Endothelial cell of umbilical vein (primary cell): ENCODE measurements at regions not wholly inside any gene's neighbourhood (a gene's known extent, or its start where the extent isn't known, plus 50 kb on each side); places are given as distances from the start of the nearest gene placed in this dataset.
"Not testable (repeated sequence)": the region's sequence is repeated elsewhere in the genome, so short reads cannot be mapped to it uniquely, and the experiment has no call there.

Experiments used
- BruUV-seq: library from RNA; stranded (reverse); fragments of 400-500 nt; replicated peaks from 2 replicates; lab custom pipeline; 2021; lab: Mats Ljungman, UMichigan
- CTCF ChIA-PET: fragments of 300-600, 350-600 bp; sonication (Branson Sonifier 250); formaldehyde crosslinking; loops from one replicate; lab custom pipeline; 2021; ENCODE audit warnings: antibody characterized with exemption, inconsistent platforms; lab: Charles Lee
- POLR2A ChIA-PET: fragments of 300-600, 350-600 bp; sonication (Branson Sonifier 250); formaldehyde crosslinking; loops from one replicate; lab custom pipeline; 2021; ENCODE audit warnings: antibody characterized with exemption, inconsistent platforms; lab: Charles Lee
- DNase-seq: peaks from one replicate; pipeline ENCODE4 v3.0.0-alpha.2; 2011; ENCODE audit warnings: low read depth, low spot score
- FAIRE-seq: peaks from 2 replicates; lab custom pipeline; 2011; peaks lifted over from hg19 to GRCh38; lab: Jason Lieb, UNC
- H2AFZ ChIP-seq: 2 replicates; pipeline ENCODE4 v1.6.0; 2012; ENCODE audit warnings: low read depth, low read length, control low read depth, inconsistent platforms
- H3K27ac ChIP-seq: 2 replicates; pipeline ENCODE4 v1.5.1; 2011; ENCODE audit warnings: low read depth, mild to moderate bottlenecking, control low read depth, low read length, moderate library complexity; ENCODE audit not compliant: insufficient read depth
- H3K27me3 ChIP-seq, 2 experiments: 2 replicates each; pipeline versions ENCODE4 v1.6.0 to v1.6.1; 2011; ENCODE audit warnings: low read length in 2 of 2, mixed read lengths in 1 of 2; ENCODE audit not compliant: control insufficient read depth in 2 of 2, insufficient read depth in 2 of 2
- H3K36me3 ChIP-seq, 2 experiments: 2 replicates in 1 of 2; 3 replicates in 1 of 2; pipeline ENCODE4 v1.5.1; 2011; ENCODE audit warnings: low read length in 2 of 2, mild to moderate bottlenecking in 1 of 2, moderate library complexity in 1 of 2; ENCODE audit not compliant: control insufficient read depth in 2 of 2, insufficient read depth in 2 of 2; ENCODE audit errors: extremely low read depth in 1 of 2
- H3K4me1 ChIP-seq: 3 replicates; pipeline ENCODE4 v1.5.1; 2011; ENCODE audit warnings: mild to moderate bottlenecking, low read length; ENCODE audit not compliant: control insufficient read depth, insufficient read depth; ENCODE audit errors: extremely low read depth
- H3K4me2 ChIP-seq: 2 replicates; pipeline ENCODE4 v1.6.1; 2011; ENCODE audit warnings: low read length, control low read depth, mixed read lengths; ENCODE audit not compliant: insufficient read depth
- H3K4me3 ChIP-seq, 3 experiments: fragments of 200-600 bp in 1 of 3; sonication (generic), shearing (Covaris generic) in 1 of 3; replicated peaks in 1 of 3; 2 replicates each; pipeline ENCODE4 v1.5.1; 2011 to 2016; ENCODE audit warnings: control low read depth in 3 of 3, low read length in 3 of 3, mild to moderate bottlenecking in 2 of 3, inconsistent platforms in 1 of 3, low read depth in 1 of 3, moderate library complexity in 1 of 3; ENCODE audit not compliant: insufficient read depth in 1 of 3
- H3K79me2 ChIP-seq: 2 replicates; pipeline ENCODE4 v1.6.0; 2012; ENCODE audit warnings: low read length, inconsistent platforms; ENCODE audit not compliant: control insufficient read depth, insufficient read depth
- H3K9ac ChIP-seq: replicated peaks from 2 replicates; pipeline ENCODE3; 2011; ENCODE audit warnings: low read length, control low read depth; ENCODE audit not compliant: insufficient read depth; ENCODE audit errors: extremely low read depth
- H3K9me1 ChIP-seq: replicated peaks from 3 replicates; pipeline ENCODE4 v1.6.0; 2011; ENCODE audit warnings: mild to moderate bottlenecking, low read length; ENCODE audit not compliant: control insufficient read depth, insufficient read depth; ENCODE audit errors: extremely low read depth
- H3K9me3 ChIP-seq: replicated peaks from 2 replicates; pipeline ENCODE4 v1.5.1; 2012; ENCODE audit warnings: low read length, inconsistent platforms; ENCODE audit not compliant: control insufficient read depth, insufficient read depth
- H4K20me1 ChIP-seq: replicated peaks from 2 replicates; pipeline ENCODE3; 2011; ENCODE audit warnings: mild to moderate bottlenecking, low read length; ENCODE audit not compliant: control insufficient read depth, insufficient read depth; ENCODE audit errors: extremely low read depth
- EZH2 ChIP-seq: IDR thresholded peaks from 2 replicates; pipeline ENCODE4 v1.6.1; 2012; ENCODE audit warnings: borderline replicate concordance, low read depth, mild to moderate bottlenecking, moderate library complexity, low read length, inconsistent platforms; ENCODE audit not compliant: severe bottlenecking
- FOS ChIP-seq: IDR thresholded peaks from 2 replicates; pipeline ENCODE4 v1.6.1; 2011; ENCODE audit warnings: mild to moderate bottlenecking, low read length, moderate library complexity, borderline replicate concordance; ENCODE audit not compliant: insufficient read depth
- GATA2 ChIP-seq: IDR thresholded peaks from 2 replicates; pipeline ENCODE4 v1.7.0; 2011; ENCODE audit warnings: low read depth, mild to moderate bottlenecking, moderate library complexity, mixed read lengths, low read length; ENCODE audit not compliant: insufficient read length, insufficient read depth
- JUN ChIP-seq: IDR thresholded peaks from 2 replicates; pipeline ENCODE4 v1.6.1; 2011; ENCODE audit warnings: borderline replicate concordance, low read depth; ENCODE audit not compliant: insufficient read length, insufficient read depth
- MYC ChIP-seq: IDR thresholded peaks from one replicate; pipeline ENCODE4 v1.6.1; 2011; ENCODE audit warnings: mild to moderate bottlenecking, low read depth, low read length
- POLR2A ChIP-seq: IDR thresholded peaks from 2 replicates; pipeline ENCODE4 v1.6.1; 2012; ENCODE audit warnings: low read depth, mild to moderate bottlenecking, control low read depth, low read length
- POLR2AphosphoS5 ChIP-seq: IDR thresholded peaks from 2 replicates; pipeline ENCODE4 v1.6.1; 2012; ENCODE audit warnings: low read depth, mild to moderate bottlenecking, control low read depth, low read length, moderate library complexity; ENCODE audit not compliant: insufficient read depth
- dilution Hi-C: fragments of 300-500 bp; cut with MboI; formaldehyde crosslinking; loops from one replicate; pipeline ENCODE4 v1.15.0; 2019; ENCODE audit warnings: low sequenced_read_pairs; ENCODE audit not compliant: extremely low pct_ligation_motif_present
- intact Hi-C: fragments of 100-400 bp; cut with micrococcal nuclease; formaldehyde crosslinking; loops from one replicate; pipeline ENCODE4 v1.10.0; 2022
- TF ChIP-seq, protein P1 (sequence below): IDR thresholded peaks from 2 replicates; pipeline ENCODE4 v1.6.1; 2011; ENCODE audit not compliant: insufficient read depth, insufficient read length
- TF ChIP-seq, protein P2 (sequence below), 2 donors: IDR thresholded peaks; 1 replicate in 1 of 2; 2 replicates in 1 of 2; pipeline ENCODE4 v1.5.1; 2011; ENCODE audit warnings: low read length in 2 of 2, mild to moderate bottlenecking in 2 of 2, moderate library complexity in 2 of 2, control low read depth in 1 of 2, inconsistent platforms in 1 of 2, low read depth in 1 of 2; ENCODE audit not compliant: insufficient read depth in 1 of 2; ENCODE audit errors: extremely low read depth in 1 of 2

DNA sequence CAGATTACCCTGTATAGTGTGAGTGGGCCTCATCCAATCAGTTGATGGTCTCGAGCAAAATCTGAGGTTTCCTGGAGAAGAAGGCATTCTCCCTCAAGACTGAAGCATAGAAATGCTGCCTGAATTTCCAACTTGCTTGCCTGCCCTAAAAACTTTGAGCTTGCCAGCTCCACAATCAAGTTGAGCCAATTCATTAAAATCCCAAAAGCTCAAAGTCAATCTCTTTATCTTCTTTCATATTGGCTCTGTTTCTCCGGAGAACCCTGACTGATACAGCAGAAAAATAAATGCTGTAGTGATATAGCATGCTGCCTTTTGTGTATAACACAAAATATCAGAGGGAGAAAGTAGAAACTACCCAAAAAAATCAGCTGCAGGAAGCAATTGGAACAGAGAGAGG is 72.5 kb upstream of the NMUR2 start:
- no peak for FAIRE-seq
- CTCF ChIA-PET, result no interaction called here

DNA sequence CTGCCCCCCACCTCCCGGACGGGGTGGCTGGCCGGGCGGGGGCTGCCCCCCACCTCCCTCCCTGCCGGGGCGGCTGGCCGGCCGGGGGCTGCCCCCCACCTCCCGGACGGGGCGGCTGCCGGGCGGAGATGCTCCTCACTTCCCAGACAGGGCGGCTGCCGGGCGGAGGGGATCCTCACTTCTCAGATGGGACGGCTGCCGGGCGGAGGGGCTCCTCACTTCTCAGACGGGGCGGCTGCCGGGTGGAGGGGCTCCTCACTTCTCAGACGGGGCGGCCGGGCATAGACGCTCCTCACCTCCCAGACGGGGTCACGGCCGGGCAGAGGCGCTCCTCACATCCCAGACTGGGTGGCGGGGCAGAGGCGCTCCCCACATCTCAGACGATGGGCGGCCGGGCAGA is 74.8 kb upstream of the NMUR2 start:
- FAIRE-seq, POLR2A ChIA-PET, H3K9me1 ChIP-seq, H3K4me1 ChIP-seq, H2AFZ ChIP-seq, H3K27me3 ChIP-seq, DNase-seq, H3K27ac ChIP-seq, H3K9me3 ChIP-seq, H3K4me2 ChIP-seq, H3K9ac ChIP-seq, H3K4me3 ChIP-seq, intact Hi-C loops, CTCF ChIA-PET, H4K20me1 ChIP-seq, BruUV-seq, H3K79me2 ChIP-seq, H3K36me3 ChIP-seq, dilution Hi-C loops: not testable (repeated sequence)

More for the DNA sequence above, 72.5 kb upstream of the NMUR2 start:
- TF ChIP-seq, protein P1, sequence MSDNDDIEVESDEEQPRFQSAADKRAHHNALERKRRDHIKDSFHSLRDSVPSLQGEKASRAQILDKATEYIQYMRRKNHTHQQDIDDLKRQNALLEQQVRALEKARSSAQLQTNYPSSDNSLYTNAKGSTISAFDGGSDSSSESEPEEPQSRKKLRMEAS, result no peak
- no peak for TF ChIP-seq EZH2
- TF ChIP-seq POLR2AphosphoS5, result no peak
- no peak for TF ChIP-seq GATA2
- no peak for TF ChIP-seq JUN
- no peak for TF ChIP-seq POLR2A
- no peak for TF ChIP-seq FOS
- TF ChIP-seq, protein P2, sequence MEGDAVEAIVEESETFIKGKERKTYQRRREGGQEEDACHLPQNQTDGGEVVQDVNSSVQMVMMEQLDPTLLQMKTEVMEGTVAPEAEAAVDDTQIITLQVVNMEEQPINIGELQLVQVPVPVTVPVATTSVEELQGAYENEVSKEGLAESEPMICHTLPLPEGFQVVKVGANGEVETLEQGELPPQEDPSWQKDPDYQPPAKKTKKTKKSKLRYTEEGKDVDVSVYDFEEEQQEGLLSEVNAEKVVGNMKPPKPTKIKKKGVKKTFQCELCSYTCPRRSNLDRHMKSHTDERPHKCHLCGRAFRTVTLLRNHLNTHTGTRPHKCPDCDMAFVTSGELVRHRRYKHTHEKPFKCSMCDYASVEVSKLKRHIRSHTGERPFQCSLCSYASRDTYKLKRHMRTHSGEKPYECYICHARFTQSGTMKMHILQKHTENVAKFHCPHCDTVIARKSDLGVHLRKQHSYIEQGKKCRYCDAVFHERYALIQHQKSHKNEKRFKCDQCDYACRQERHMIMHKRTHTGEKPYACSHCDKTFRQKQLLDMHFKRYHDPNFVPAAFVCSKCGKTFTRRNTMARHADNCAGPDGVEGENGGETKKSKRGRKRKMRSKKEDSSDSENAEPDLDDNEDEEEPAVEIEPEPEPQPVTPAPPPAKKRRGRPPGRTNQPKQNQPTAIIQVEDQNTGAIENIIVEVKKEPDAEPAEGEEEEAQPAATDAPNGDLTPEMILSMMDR (IDR thresholded peaks at IDR 0.05; ENCODE audit: extremely low read depth in 1 of 2, insufficient read depth in 1 of 2, low read depth in 1 of 2, low read length in 2 of 2), result no peak
- TF ChIP-seq MYC, result no peak
- H2AFZ ChIP-seq, result no peak overlapping the region
- H3K27ac ChIP-seq, result no peak overlapping the region
- no peak for DNase-seq
- H3K79me2 ChIP-seq, result no peaks in the 10 kb centered on the region
- intact Hi-C loops (no loop called here), dilution Hi-C loops (no loop called here)
- H3K9me3 ChIP-seq, result no peaks in the 10 kb centered on the region
- POLR2A ChIA-PET, result no interaction called here
- H3K4me2 ChIP-seq, result no peak overlapping the region
- no peaks in the 10 kb centered on the region for H3K27me3 ChIP-seq
- no peak overlapping the region for H3K4me3 ChIP-seq
- H3K4me1 ChIP-seq, result no peaks in the 10 kb centered on the region
- no TSS peak for BruUV-seq
- H3K36me3 ChIP-seq, result no peaks in the 10 kb centered on the region
- no peaks in the 10 kb centered on the region for H3K9me1 ChIP-seq
- no peak overlapping the region for H3K9ac ChIP-seq
- H4K20me1 ChIP-seq, result no peaks in the 10 kb centered on the region

DNA sequence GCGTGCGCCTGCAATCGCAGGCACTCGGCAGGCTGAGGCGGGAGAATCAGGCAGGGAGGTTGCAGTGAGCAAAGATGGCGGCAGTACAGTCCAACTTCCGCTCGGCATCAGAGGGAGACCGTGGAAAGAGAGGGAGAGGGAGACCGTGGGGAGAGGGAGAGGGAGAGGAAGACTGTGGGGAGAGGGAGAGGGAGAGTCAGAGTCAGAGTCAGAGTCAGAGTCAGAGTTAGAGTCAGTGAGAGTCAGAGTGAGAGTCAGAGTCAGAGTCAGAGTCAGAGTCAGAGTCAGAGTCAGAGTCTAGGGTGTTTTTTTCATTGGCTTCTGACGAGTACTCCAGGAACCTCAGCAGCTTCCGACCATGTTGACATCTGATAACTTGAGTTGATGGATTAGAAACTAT is 75.6 kb upstream of the NMUR2 start:
- FAIRE-seq, CTCF ChIA-PET: not testable (repeated sequence)

More for the DNA sequence above, 75.6 kb upstream of the NMUR2 start:
- H3K9me1 ChIP-seq, dilution Hi-C loops, H4K20me1 ChIP-seq, H3K36me3 ChIP-seq, intact Hi-C loops, H3K4me1 ChIP-seq, H3K27me3 ChIP-seq, DNase-seq, H3K79me2 ChIP-seq, BruUV-seq, H3K4me2 ChIP-seq, H3K9ac ChIP-seq, H3K4me3 ChIP-seq, POLR2A ChIA-PET, H3K9me3 ChIP-seq, H2AFZ ChIP-seq, H3K27ac ChIP-seq: not testable (repeated sequence)
